ENCODE measurements at regions not wholly inside any gene's neighbourhood (a gene's known extent, or its start where the extent isn't known, plus 50 kb on each side); places are given as distances from the start of the nearest gene placed in this dataset.

DNA sequence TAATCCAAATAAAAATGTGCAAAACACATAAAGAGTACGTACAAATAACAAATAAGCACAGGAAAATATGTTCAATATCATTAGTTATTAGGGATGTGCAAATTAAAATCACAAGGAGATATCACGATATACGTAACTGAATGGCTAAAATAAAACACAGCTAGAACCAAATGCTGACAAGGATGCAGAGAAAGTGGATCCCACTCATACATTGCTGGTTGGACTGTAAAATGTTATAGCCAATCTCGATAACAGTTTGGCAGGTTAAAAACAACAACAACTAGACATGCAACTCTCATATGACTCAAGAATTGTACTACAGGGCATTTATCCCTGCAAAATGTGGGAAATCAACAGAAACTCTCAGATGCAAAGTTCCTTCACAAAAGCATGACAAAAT is 553.9 kb downstream of the ADCYAP1 start:
- WGBS, 2 experiments (ENCODE audit: insufficient coverage in 1 of 2, insufficient read length in 1 of 2) = 62 to 100% methylated on average over 1 to 4 of the region's 4 CpGs
- peaks cover 2% of the 10 kb centered on the region for H3K9me3 Mint-ChIP-seq
- Histone ChIP-seq H3K4me1 (ENCODE audit: control insufficient read depth, insufficient read depth, low read length) (no peaks in the 10 kb centered on the region), H3K9ac (ENCODE audit: extremely low read depth, low read length, poor library complexity, severe bottlenecking) (no peak overlapping the region), H3K27me3 (ENCODE audit: control insufficient read depth, insufficient read depth, low read length, poor library complexity, severe bottlenecking) (no peaks in the 10 kb centered on the region), H3K9me3 (ENCODE audit: control insufficient read depth, low read length) (peaks cover 3% of the 10 kb centered on the region), H3K27ac (ENCODE audit: low read depth, low read length) (no peak overlapping the region), H3K4me3 (ENCODE audit: low read length) (no peak overlapping the region), H3K36me3 (ENCODE audit: control insufficient read depth, insufficient read depth, low read length) (no peaks in the 10 kb centered on the region)
- TF ChIP-seq, protein P1, sequence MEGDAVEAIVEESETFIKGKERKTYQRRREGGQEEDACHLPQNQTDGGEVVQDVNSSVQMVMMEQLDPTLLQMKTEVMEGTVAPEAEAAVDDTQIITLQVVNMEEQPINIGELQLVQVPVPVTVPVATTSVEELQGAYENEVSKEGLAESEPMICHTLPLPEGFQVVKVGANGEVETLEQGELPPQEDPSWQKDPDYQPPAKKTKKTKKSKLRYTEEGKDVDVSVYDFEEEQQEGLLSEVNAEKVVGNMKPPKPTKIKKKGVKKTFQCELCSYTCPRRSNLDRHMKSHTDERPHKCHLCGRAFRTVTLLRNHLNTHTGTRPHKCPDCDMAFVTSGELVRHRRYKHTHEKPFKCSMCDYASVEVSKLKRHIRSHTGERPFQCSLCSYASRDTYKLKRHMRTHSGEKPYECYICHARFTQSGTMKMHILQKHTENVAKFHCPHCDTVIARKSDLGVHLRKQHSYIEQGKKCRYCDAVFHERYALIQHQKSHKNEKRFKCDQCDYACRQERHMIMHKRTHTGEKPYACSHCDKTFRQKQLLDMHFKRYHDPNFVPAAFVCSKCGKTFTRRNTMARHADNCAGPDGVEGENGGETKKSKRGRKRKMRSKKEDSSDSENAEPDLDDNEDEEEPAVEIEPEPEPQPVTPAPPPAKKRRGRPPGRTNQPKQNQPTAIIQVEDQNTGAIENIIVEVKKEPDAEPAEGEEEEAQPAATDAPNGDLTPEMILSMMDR (conservative IDR thresholded peaks at IDR 0.05) = no peak
- no peaks in the 10 kb centered on the region for H3K36me3 Mint-ChIP-seq (ENCODE audit: low read depth)
- DNase-seq = no peak
- H3K27me3 Mint-ChIP-seq (ENCODE audit: insufficient read depth) = peaks cover 3% of the 10 kb centered on the region
- no peak overlapping the region for H3K27ac Mint-ChIP-seq
- no peak overlapping the region for H3K4me3 Mint-ChIP-seq
- no peaks in the 10 kb centered on the region for H3K4me1 Mint-ChIP-seq

DNA sequence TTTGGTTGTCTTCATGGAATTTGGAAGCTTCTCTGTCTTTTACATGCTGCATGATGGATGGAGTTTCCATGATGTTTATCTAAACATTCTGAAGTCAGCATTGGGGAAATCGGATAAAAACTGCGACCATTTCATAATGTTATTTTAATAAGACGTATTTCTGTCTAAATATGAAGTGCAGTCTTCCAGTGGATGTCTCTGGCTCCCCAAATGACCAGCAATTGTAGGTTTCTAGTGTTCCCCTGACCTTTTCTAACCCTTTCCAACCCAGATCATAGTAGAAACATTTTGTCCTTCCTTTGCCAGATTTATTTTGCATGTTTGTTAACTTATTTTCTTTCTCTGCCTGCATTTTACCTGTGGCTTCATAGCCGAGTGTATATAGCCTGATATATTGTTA is 559.3 kb downstream of the ADCYAP1 start:
- Mint-ChIP-seq H3K36me3 (ENCODE audit: low read depth) (no peaks in the 10 kb centered on the region), H3K27me3 (ENCODE audit: insufficient read depth) (peaks cover 1% of the 10 kb centered on the region), H3K4me3 (no peak overlapping the region), H3K4me1 (no peaks in the 10 kb centered on the region), H3K9me3 (no peaks in the 10 kb centered on the region), H3K27ac (no peak overlapping the region)
- TF ChIP-seq, protein P1 (conservative IDR thresholded peaks at IDR 0.05) = no peak
- WGBS, 2 experiments (ENCODE audit: insufficient coverage in 1 of 2, insufficient read length in 1 of 2) = 71 to 95% methylated on average over 1 to 4 of the region's 4 CpGs
- Histone ChIP-seq H3K36me3 (ENCODE audit: control insufficient read depth, insufficient read depth, low read length) (no peaks in the 10 kb centered on the region), H3K4me3 (ENCODE audit: low read length) (no peak overlapping the region), H3K27me3 (ENCODE audit: control insufficient read depth, insufficient read depth, low read length, poor library complexity, severe bottlenecking) (no peaks in the 10 kb centered on the region), H3K9ac (ENCODE audit: extremely low read depth, low read length, poor library complexity, severe bottlenecking) (no peak overlapping the region), H3K4me1 (ENCODE audit: control insufficient read depth, insufficient read depth, low read length) (no peaks in the 10 kb centered on the region), H3K9me3 (ENCODE audit: control insufficient read depth, low read length) (no peaks in the 10 kb centered on the region), H3K27ac (ENCODE audit: low read depth, low read length) (no peak overlapping the region)
- no peak for DNase-seq

DNA sequence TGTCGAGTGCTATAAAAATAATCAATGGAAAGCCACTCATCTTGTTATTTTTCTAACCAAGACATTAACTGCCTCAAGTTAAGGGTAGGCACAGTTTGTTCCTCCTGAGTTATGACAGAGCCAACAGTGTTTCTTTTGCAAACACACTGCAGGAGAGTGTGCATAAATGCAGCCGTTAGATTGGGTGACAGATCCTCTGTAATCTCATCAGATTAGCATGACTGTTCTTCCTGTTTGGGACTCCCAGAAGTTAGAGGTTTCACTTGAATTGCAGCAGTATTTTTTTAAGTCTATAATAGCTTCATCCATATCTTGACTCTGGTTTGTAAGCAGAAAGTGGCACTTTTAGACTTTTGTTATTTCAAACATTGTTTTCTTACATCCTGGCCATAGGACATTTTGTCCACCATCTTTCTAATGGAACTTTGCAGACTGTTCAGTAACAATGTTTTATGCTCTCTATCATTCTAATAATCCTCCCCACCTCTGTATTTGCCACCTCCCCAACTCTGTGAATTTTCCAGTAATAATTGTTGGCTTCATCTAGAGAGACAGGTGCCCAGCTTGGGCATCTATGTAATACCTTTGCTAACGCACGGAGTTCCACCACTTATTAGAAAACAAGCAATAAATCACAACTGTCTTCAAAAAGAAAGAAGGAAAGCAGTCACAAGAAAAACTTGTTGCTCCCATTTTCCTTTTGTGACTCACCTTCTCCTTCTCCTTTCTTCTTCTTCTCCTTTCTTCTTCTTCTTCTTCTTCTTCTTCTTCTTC is 560.0 kb downstream of the ADCYAP1 start:
- no peak overlapping the region for H3K4me3 ChIP-seq (ENCODE audit: low read length)
- Mint-ChIP-seq H3K27ac (no peak overlapping the region), H3K4me3 (no peak overlapping the region), H3K27me3 (ENCODE audit: insufficient read depth) (peaks cover 1% of the 10 kb centered on the region), H3K9me3 (no peaks in the 10 kb centered on the region), H3K36me3 (ENCODE audit: low read depth) (no peaks in the 10 kb centered on the region), H3K4me1 (no peaks in the 10 kb centered on the region)
- no peak overlapping the region for H3K27ac ChIP-seq (ENCODE audit: low read depth, low read length)
- WGBS, 2 experiments (ENCODE audit: insufficient coverage in 1 of 2, insufficient read length in 1 of 2) = 83 to 94% methylated on average over 2 to 4 of the region's 4 CpGs
- H3K9ac ChIP-seq (ENCODE audit: extremely low read depth, low read length, poor library complexity, severe bottlenecking) = no peak overlapping the region
- DNase-seq = no peak
- H3K36me3 ChIP-seq (ENCODE audit: control insufficient read depth, insufficient read depth, low read length) = no peaks in the 10 kb centered on the region
- no peaks in the 10 kb centered on the region for H3K9me3 ChIP-seq (ENCODE audit: control insufficient read depth, low read length)
- TF ChIP-seq, protein P1 (conservative IDR thresholded peaks at IDR 0.05) = no peak
- H3K4me1 ChIP-seq (ENCODE audit: control insufficient read depth, insufficient read depth, low read length) = no peaks in the 10 kb centered on the region
- no peaks in the 10 kb centered on the region for H3K27me3 ChIP-seq (ENCODE audit: control insufficient read depth, insufficient read depth, low read length, poor library complexity, severe bottlenecking)
